CD4-positive, alpha-beta T cell treated with Interleukin-1 beta for 1 hour (primary cell): ENCODE measurements at regions not wholly inside any gene's neighbourhood (a gene's known extent, or its start where the extent isn't known, plus 50 kb on each side); places are given as distances from the start of the nearest gene placed in this dataset.

ENCODE experiments used
- DNase-seq, 2 donors: peaks; one replicate each; pipeline ENCODE4 v3.0.0-alpha.2; 2020 to 2022

DNA sequence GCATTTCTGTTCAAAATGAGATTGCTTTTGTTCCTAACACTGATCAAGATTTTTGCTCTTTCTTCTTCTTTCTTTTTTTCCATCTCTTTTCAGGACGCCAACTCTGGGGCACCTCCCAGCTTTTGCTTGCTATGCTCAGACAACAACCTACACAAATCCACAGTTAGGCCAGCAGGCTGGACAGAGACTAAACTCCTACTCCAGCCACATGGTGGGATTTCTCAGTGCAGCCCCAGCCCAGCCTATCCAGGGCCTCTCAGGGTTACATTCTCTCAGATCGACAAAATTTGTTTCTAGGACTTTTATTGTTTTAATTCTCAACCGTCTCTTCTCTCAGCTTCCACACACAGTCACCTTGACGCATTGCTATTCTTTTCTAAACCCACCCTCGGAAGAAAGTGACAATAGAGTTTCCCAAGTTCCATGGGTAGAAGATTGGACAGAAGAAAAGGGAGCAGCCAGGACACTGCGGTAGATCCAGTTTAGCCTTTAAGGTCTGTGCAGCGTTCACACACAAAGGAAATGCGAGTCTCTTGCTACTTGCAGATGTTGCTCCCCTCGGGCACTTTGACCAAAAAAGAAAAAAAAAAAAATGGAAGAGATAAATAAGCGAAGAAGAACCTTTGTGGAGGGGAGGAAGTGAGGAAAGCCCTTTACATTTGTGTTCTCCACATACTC lies 588.6 kb upstream of the GRAMD2B start:
- DNase-seq: no peak

DNA sequence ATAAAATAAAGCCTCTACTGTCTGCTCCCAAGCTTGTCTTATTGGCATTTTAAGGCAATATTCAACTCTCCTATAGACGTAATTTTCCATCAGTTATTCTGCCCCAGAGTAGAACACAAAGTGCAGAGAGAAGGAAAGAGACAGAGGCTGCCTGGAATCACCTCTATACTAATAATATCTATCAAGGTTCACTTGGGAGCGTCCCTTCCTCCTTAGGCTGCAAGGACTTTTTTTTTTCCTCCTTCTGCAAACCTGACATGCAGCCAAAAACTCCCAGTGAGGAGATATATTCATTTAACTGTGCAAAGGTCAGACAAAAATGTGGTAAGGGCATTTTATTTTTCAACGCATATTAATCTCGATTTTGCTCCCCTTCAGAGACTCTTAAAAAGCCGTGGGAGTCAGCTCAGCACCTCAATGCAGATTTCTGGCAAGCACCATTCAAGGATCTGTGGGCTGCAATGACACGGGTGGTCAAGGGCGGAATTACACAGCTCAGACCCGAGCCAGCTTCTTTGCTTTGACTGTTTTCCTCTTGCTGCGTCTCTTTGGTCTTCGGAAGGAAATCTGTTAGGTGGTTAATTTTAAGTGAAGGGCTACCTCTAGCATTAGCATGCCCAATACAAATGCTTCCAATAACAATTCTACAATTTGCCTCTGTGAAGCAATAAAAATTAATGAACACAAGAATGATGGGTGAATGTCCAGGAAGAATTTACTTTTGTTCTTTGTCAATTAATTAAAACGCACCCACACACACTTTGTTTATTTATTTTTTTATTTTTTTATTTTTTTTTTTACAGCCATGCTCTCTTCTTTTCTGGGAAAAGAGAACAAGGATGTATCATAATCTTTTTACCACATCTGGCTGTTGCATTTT lies 587.7 kb upstream of the GRAMD2B start:
- no peak for DNase-seq

DNA sequence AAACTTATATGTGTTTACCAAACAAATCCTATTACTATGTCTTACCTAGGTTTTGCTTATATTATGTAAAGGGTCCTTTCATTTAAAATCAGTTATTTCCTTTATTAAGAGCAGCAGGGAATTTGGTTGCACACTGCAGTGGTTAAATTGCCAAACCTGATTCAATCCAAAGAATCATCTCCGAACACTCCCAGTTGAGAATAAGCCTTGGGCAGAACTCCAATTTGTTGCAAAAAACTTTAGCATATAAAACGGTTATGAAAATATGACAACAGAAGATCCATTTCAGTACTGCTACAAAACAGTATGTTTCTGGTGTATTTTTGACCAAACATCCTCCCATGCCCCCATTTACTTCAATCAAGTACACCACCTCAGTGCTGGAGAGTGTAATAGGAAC lies 587.0 kb upstream of the GRAMD2B start:
- no peak for DNase-seq

DNA sequence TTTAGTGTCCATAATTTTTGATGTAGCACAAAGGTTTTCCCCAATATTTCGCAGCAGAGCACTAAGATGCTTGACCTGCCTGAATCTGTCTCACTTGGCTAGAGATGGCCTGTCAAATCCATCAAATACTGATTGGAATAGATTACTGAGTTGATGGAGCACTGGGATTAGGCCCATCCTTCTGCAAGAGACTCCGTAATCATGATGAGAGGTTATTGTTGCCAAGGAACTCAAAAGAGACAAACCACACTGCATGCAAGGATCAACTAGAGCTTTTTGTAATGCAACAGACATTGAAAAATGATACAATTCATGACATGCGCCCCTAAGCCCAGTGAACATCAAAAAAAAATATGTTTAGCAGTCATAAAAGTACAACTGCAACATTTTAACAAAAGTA lies 585.3 kb upstream of the GRAMD2B start:
- no peak for DNase-seq

DNA sequence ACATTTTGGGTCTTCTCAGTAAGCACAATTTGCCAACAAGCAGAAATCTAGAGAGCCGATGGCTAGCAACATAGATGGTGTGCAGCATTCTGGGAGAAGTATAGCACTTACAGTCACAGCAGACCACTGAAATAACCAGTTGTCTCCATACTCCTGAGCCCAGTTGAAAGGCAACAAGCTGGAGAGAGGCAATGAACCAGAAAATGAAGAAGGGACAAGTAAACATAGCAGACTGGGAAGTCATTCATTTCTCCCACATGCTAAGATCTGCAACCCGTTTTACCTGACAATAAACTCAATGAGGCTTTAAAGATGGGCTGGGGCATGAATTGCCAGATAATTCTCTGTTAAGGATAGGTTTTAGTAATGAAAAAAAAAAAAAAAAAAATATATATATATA lies 575.6 kb upstream of the GRAMD2B start:
- DNase-seq: no peak

DNA sequence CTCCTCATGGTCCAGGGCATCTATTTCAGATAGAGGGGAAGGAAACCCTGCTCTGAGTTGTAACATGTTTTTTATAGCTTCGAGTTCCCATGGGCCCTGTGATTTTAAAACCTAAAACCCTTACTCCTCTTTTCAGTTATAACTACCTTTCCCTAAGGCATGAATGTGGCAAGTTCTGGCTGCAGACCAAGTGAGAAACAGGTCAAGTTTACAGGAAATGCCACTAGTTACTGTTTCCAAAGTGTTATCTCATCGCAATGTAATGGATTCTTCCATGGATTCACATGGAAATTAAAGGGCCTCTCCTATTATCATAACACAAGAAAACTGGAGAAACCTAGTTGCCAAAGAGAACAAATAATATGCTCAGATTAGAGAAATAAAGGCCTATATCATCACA lies 574.5 kb upstream of the GRAMD2B start:
- DNase-seq: no peak

DNA sequence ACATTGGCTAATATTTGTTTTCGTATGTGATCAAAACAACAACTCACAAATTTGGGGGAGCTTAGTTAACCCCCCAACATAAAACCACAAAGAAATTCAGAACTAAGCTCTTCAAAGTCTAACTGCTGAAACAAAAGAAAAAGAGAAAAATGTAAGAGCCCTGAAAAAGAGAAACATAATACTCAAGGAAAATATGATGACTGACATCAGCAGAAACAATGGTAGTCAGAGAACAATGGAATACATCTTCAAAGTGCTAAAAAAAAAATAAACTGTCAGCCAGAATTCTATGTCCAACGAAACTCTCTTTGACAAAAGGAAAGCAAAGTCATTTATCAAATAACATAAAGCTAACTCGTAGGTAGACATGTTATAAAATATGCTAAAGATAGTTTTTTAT lies 566.3 kb upstream of the GRAMD2B start:
- no peak for DNase-seq

DNA sequence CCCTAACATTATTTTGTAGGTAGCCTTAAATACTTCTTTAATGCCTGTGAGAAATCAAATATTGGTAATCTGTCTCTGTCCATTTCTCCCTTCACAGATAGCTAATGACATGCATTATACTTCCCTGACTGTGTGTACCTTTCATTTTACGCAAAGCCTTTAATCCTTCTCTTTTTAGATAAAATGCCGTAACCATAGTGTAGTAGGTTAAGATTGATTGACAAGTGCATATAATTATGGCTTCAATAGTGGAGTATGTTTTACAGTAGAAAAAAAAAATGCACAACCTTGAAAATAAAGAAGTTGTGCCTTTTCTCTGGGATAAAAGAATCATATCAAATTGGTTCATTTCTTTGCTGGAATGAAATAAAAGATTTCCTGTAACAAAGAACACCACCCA lies 559.6 kb upstream of the GRAMD2B start:
- DNase-seq: no peak

DNA sequence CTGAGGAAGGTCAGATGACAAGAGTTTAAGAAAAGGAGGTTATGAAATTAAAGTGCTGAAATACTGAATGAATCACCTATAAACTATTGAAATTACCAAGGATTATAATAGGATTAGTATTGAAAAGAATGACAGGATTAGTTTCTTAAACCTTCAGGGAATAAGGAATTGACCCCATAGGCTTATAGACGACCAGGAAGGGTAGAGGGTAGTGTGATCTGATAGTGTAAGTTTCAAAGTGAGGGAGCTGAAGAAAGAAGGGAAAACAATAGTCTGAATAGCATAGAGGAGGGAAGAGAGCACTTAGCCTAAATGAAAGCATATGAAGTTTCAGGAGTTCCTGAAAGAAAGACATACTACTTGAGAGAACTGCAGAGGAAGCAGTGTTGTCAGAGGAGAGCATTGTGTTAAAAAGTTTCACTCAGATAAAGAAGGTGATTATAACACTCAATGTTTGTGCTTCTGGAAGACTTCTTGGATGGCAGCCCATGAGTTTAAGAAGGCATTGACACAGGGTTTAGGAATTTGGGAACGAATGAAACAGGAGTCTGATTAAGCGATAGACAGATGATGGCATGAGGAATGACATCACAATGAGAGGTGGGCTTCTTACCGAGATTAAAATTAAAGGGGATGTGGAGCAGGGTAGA lies 557.9 kb upstream of the GRAMD2B start:
- no peak for DNase-seq

DNA sequence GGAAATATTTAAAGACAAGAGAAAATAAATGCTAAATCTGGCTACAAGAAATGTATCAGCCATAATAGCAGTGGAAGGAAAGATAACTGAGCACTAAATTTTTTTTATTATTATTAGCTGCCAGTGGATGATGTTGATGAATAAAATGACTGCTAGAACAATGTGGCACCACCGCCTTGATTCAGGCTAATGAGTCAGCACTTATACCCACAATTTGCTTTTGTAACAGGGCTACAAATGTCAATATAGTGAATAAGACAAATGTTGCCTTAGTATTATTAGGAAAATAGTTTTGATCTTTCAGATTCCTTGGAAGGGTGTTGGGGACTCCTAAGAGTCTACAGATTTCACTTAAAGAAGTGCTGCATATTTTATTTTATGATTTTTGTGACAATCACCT lies 555.2 kb upstream of the GRAMD2B start:
- DNase-seq: no peak

DNA sequence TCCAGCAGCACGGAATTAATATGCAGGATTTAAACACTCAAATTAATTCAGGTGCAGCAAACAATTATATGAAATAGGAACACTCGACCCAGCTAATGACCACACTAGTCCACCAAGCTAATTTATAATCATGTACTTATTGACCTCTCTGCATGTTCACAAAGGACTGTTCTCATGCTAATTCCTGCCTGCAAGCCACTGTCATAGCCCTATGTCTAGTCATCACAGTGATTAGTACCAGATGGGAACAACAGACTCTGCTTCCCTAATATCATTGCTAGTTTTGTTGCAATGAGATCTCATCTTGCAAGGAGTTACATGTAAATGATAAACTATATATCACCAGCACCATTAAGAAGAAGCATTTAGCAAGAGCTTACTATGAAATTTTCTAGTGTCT lies 553.0 kb upstream of the GRAMD2B start:
- DNase-seq: no peak

DNA sequence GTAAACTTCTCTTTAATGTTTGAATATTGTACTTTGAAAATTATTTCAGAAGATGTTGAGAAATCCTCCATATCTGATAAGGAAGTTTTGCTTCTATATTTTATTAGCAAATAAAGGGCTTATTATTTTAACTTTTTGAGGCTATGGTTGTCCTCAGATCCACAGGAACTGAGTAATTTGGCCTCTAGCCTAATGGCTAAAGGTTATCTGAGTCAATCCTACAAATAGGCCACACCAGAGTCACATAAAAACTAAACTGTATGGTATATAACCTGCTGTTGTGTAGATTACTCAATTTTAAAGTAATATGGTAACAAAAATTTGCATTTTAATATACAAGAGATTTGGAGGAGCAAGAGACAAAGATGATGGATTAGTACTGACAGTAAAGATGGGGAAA lies 549.2 kb upstream of the GRAMD2B start:
- DNase-seq: no peak

DNA sequence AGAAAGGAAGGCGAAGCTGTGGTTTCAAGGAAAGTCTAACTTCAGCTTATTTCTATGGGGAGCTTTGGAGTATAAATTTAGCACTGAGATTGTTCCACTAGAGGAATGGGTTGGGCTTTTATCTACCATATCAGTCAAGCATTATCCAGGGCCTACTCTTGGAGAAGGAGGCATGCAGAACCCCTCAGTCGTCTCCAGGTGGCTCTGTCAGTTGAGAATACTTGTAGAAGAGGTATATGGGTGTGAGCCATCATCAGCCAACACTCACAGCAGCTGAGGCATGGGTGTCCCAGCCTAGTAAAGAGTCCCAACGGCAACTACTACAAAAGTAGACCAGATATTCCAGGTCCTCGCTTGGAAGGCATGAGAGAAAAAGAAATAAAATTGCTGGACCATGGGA lies 548.5 kb upstream of the GRAMD2B start:
- no peak for DNase-seq

DNA sequence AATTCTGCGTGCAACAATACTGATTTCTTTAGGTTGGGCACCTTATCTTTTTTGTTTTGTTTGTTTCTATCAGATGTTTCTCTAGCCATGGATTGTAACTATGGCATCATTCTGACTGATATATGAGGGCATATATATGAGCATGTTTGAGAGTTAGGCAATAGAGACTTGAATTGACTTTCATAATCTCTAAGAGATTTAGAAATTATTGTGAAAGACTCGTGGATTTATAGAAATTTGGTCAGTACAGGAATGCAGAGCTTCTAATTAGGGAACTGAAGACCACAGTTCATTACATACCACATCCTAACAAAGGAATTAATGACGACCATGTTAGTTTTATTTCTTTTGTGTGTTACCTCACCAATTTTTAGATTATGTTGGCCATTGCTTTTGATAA lies 546.0 kb upstream of the GRAMD2B start:
- no peak for DNase-seq

DNA sequence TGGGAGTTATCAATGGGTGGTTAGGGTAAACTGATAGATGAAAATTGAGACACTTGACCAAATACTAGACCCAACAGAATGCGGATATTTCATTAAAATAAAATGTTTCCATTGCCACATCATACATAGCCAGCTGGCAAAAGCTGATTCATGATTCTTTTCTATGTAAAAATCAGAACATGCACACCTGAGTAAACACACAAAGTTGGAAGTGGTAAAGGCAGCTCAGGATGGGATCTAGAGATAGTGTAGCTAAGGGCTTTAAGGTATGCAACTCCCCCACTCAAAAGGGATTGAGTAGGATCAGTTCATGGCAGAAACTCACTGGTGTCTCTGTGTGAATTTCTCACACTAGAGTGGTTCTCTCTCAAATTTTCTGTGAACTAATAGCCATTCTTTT lies 541.1 kb upstream of the GRAMD2B start:
- DNase-seq: no peak

DNA sequence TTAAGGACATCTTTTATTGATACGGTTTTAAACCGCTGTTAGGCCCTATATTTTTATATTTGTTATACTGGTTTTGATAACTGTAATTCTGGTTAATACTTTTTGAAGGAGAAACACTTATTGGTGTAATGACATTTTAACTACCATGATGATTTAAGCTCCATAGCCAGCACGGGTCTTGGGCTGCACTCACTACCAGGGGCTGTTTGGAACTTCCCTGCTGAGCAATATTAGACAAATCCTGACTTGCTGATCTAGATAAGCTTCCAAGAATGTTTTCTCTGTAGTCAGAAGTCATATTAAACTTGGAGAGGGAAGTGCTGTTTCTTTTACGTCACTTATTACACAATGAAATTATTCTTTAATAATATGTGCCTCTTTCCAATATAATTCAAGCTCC lies 540.0 kb upstream of the GRAMD2B start:
- DNase-seq: no peak

DNA sequence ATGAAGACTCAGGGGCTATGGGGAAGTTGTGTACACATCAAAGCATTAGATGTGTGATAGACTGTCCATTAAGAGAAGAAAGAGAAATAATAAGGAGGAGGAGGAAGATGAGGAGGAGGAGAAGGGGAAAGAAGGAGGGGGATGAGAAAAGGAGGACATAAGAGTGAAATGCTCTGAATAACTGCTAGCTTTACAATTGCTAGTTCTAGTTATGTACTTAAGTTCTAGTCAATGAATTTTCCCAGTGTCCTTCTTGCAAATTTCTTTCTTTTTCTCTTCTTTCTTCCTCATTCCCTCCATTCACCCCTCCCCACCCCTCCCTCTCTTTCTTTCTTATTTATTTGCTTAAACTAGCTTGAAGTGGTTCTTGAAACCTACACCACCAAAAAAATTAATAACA lies 534.9 kb upstream of the GRAMD2B start:
- DNase-seq: no peak

DNA sequence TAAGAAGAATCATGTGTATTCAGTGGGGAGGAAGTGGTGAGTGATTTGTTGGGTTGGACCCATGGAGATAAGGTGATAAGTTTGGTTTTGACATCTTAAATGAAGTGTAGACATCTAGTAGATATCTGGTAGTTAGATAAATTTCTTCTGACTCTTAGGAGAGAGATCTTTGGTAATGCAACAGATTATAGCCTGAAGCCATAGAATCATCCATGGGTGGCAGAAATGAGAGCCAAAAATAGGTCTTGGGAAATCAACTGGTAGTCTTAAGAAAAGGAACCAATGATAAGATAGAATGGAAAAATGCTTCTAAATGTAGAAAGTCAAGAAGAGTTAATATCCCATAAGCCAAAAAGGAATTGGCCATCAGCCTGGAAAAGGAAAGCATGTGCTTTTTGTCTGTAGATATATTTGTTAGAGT lies 532.7 kb upstream of the GRAMD2B start:
- DNase-seq: no peak

DNA sequence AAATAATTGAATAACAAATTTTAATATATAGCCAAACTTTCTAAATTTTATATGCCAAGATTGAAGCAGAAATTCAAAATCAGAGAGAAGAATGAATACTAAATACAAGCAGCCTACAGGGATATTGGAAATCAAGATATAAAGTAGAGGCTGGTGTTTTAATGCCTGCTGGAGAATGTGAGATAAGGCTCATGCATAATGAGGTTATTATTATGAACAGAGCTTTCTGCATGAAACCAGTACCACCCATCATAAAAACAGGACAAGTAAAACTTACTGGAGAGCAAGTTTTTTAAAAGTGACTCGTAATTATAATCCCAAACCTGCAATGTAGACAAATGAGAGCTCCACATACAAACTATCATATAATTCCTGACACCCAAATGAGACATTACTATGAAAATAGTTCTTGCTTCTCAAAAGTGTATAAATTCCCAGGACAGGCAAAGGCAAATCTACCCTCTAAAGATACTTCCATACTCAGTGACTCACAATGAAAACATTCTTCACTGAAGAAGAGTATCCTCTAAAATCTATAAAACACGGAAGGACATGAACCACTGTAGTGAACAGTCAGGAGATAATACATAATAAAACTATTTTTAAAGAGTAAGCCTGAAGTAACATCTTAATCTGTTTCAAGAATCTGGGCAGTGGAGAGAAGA lies 532.0 kb upstream of the GRAMD2B start:
- no peak for DNase-seq

DNA sequence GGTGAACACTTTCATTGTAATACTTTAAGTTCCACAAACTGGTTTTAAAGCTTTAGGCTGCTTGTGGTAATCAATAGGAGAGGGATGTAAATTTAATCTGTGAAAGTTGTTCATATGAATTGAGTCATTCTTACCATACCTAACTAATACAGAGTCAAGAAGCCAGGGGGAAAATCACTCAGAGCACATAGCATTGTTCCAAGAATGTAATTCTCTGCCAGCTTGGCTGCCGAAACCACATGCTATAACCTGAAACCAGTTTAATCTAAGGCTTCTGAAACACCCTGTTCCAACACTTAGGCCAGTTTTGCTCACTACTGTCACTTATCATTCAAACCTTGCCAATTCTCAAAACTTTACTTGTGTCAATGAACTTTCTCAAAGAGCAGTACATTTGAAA lies 528.8 kb upstream of the GRAMD2B start:
- DNase-seq: no peak

DNA sequence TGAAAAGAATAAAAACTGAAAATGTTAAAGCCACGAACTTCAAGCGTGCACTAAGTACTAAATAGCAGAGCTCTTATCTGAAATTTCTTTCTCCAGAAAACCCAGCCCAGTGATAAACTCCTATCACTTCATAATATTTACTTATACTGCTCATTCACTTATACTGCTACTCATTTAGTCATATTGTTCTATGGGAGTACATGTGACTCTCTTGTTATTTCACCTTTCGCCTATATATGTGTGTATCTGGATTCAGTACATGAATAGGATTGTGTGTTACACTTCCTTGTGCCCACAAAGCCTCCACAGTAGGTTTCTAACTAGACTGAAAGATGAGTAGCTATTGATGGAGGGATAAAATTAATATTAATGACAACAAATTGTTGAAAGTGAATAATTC lies 526.8 kb upstream of the GRAMD2B start:
- no peak for DNase-seq

DNA sequence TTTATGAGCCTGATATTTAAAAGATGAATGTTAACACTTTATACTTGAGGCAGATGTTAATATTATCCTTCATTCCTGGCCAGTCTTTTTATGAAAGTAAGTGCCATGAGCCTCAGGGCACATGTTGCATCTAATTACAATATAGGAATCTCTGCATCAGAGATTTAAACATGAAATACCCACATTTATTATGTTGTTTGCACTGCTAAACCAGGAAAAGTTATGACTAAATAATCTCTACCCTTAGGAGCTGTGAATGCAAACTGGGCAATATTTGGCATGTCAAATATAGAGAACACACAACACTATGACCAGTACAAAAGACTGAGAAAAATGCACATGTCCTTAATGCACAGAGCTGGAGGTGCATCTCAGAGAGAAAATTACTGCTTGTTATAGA lies 526.1 kb upstream of the GRAMD2B start:
- no peak for DNase-seq

DNA sequence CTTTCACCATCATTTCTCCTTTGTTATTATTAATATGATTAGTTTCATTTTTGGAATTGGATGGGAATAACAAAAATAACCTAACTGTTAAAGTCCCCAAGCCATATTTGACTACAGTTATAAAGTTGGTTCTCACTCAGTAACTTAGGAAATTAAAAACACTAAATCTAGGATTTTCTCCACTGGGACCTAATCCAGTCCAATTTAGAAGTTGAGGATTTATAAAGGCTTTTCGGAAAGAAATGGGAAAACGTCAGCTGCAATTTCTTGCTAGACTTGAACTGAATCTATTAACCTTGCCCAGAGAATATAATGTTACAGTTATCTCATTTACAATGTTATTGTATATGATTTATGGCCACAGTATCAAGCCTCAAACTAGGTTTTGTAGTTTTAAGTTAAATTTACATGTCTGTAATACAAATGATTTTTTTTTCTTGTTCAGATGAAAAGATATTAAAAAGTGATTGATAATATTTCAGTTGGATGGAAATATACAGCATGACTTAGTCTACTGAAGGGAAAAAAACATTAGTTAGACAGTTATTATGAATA lies 524.3 kb upstream of the GRAMD2B start:
- DNase-seq: no peak
